B cell (primary cell): ENCODE measurements at regions not wholly inside any gene's neighbourhood (a gene's known extent, or its start where the extent isn't known, plus 50 kb on each side); places are given as distances from the start of the nearest gene placed in this dataset.

Source experiments
- ATAC-seq: fragments of 200-7000 bp; cut with Tn5 transposase; one replicate; pipeline ENCODE4 v1.10.0; 2021; ENCODE audit warnings: low read depth, mild to moderate bottlenecking, moderate number of reproducible peaks, moderate library complexity
- CTCF ChIA-PET: fragments of 350-600 bp; sonication (Branson Sonifier 250); formaldehyde crosslinking; loops from one replicate; lab custom pipeline; 2021; ENCODE audit warnings: antibody characterized with exemption, inconsistent platforms; lab: Charles Lee
- POLR2A ChIA-PET: fragments of 350-600 bp; sonication (Branson Sonifier 250); formaldehyde crosslinking; loops from one replicate; lab custom pipeline; 2021; ENCODE audit warnings: antibody characterized with exemption; lab: Charles Lee
- DNase-seq: peaks from one replicate; pipeline ENCODE4 v3.0.0; 2013
- H2AFZ ChIP-seq: 2 replicates; pipeline ENCODE4 v1.6.1; 2012; ENCODE audit warnings: mild to moderate bottlenecking, low read depth, low read length; ENCODE audit not compliant: insufficient read depth, poor library complexity, severe bottlenecking
- H3K27ac ChIP-seq, 2 donors: 1 replicate in 1 of 2; 2 replicates in 1 of 2; pipeline ENCODE4 v1.5.1; 2012 to 2013; ENCODE audit warnings: low read length in 2 of 2, mild to moderate bottlenecking in 2 of 2, moderate library complexity in 1 of 2
- H3K27me3 ChIP-seq, 4 experiments: fragments of 200-600 bp in 1 of 4; sonication (generic) in 1 of 4; replicated peaks in 1 of 4; 1 replicate in 2 of 4; 2 replicates in 2 of 4; pipeline versions ENCODE4 v1.6.1 to v1.7.0; 2013 to 2016; ENCODE audit warnings: low read length in 3 of 4, mild to moderate bottlenecking in 2 of 4, mixed read lengths in 1 of 4, moderate library complexity in 1 of 4; ENCODE audit not compliant: insufficient read depth in 4 of 4, control insufficient read depth in 3 of 4; ENCODE audit errors: control extremely low read depth in 1 of 4
- H3K36me3 ChIP-seq, 2 experiments: replicated peaks in 1 of 2; 1 replicate in 1 of 2; 2 replicates in 1 of 2; pipeline versions ENCODE4 v1.6.1 to v1.7.1; 2013; ENCODE audit warnings: low read length in 1 of 2; ENCODE audit not compliant: insufficient read depth in 2 of 2, control insufficient read depth in 1 of 2; ENCODE audit errors: control extremely low read depth in 1 of 2, extremely low read depth in 1 of 2
- H3K4me1 ChIP-seq, 2 donors: fragments of 200-600 bp in 1 of 2; sonication (generic) in 1 of 2; 1 replicate in 1 of 2; 2 replicates in 1 of 2; pipeline versions ENCODE4 v1.5.1 to v1.6.1; 2013 to 2017; ENCODE audit warnings: low read length in 2 of 2; ENCODE audit not compliant: control insufficient read depth in 2 of 2, insufficient read depth in 2 of 2
- H3K4me2 ChIP-seq: replicated peaks from 2 replicates; pipeline ENCODE3; 2012; ENCODE audit warnings: mild to moderate bottlenecking, low read depth, low read length; ENCODE audit not compliant: poor library complexity, severe bottlenecking
- H3K4me3 ChIP-seq, 5 experiments: fragments of 200-600 bp in 1 of 5; sonication (generic) in 1 of 5; 1 replicate in 3 of 5; 2 replicates in 2 of 5; pipeline versions ENCODE4 v1.5.1 to v1.7.0; 2011 to 2016; ENCODE audit warnings: low read length in 4 of 5, mild to moderate bottlenecking in 4 of 5, low read depth in 2 of 5, control low read depth in 1 of 5, moderate library complexity in 1 of 5; ENCODE audit not compliant: insufficient read depth in 1 of 5; ENCODE audit errors: control extremely low read depth in 1 of 5, extremely low read depth in 1 of 5
- H3K79me2 ChIP-seq: fragments of 200-600 bp; sonication (generic); one replicate; pipeline ENCODE4 v1.6.0; 2016; ENCODE audit warnings: low read length; ENCODE audit not compliant: control insufficient read depth, insufficient read depth
- H3K9ac ChIP-seq: fragments of 200-600 bp; sonication (generic); 2 replicates; pipeline ENCODE4 v1.6.1; 2017; ENCODE audit warnings: mild to moderate bottlenecking, low read length, moderate library complexity
- H3K9me3 ChIP-seq, 3 donors: one replicate each; pipeline versions ENCODE4 v1.6.1 to v1.7.1; 2013; ENCODE audit warnings: low read length in 2 of 3; ENCODE audit not compliant: control insufficient read depth in 2 of 3, insufficient read depth in 1 of 3; ENCODE audit errors: control extremely low read depth in 1 of 3
- H4K20me1 ChIP-seq: 2 replicates; pipeline ENCODE4 v1.6.0; 2012; ENCODE audit warnings: mild to moderate bottlenecking, low read length; ENCODE audit not compliant: insufficient read depth, control insufficient read depth, poor library complexity, severe bottlenecking
- H3K27ac Mint-ChIP-seq: one replicate; pipeline ENCODE4 v1.8.0; 2021; ENCODE audit warnings: mixed read lengths
- H3K27me3 Mint-ChIP-seq: one replicate; pipeline ENCODE4 v1.8.0; 2021; ENCODE audit warnings: mixed read lengths
- H3K4me1 Mint-ChIP-seq: one replicate; pipeline ENCODE4 v1.8.0; 2021; ENCODE audit warnings: mixed read lengths
- H3K4me3 Mint-ChIP-seq: one replicate; pipeline ENCODE4 v1.8.0; 2021; ENCODE audit warnings: mixed read lengths
- H3K9me3 Mint-ChIP-seq: one replicate; pipeline ENCODE4 v1.8.0; 2022; ENCODE audit warnings: mixed read lengths; ENCODE audit not compliant: insufficient read depth
- EZH2 ChIP-seq: IDR thresholded peaks from 2 replicates; pipeline ENCODE4 v1.6.1; 2012; ENCODE audit warnings: borderline replicate concordance, low read depth, mild to moderate bottlenecking, moderate library complexity, low read length; ENCODE audit not compliant: insufficient read depth, poor library complexity, severe bottlenecking
- WGBS: methylation state at CpG from one replicate; pipeline ENCODE4 v1.1.5; 2013; ENCODE audit warnings: missing lambda C conversion rate; ENCODE audit not compliant: insufficient coverage; 5-methylcytosine and 5-hydroxymethylcytosine counted together
- intact Hi-C: fragments of 100-400 bp; cut with micrococcal nuclease; formaldehyde crosslinking; loops from one replicate; pipeline ENCODE4 v1.10.0; 2022
- TF ChIP-seq, protein P1 (sequence below): fragments of 200-600 bp; IDR thresholded peaks from one replicate; pipeline ENCODE4 v1.8.0; 2022; ENCODE audit warnings: antibody characterized with exemption, mild to moderate bottlenecking

DNA sequence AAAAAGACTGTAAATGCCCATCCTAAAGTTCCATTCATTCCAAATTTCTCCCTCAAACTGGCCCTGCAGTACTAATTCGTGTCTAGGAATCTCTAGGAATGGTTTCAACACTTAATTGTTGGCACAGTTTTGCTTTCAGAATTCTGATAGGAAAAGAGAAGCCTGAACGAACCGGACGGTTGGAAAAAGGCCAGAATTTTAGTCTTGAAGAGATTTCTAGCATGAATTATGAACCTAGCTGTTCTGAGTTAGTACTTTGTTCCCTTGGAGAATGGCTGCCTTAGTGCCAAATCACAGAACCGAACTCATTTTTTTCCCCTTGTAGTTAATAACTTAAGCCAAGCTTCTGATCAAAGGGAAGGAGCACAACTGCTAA, 262.6 kb downstream of the ADAMTS20 start:
- H3K36me3 ChIP-seq: no peaks in the 10 kb centered on the region
- intact Hi-C loops: no loop called here
- ATAC-seq (no peak), DNase-seq (no peak)
- H2AFZ ChIP-seq: no peak overlapping the region
- Mint-ChIP-seq H3K4me1 (no peaks in the 10 kb centered on the region), H3K27me3 (peaks cover 8% of the 10 kb centered on the region), H3K4me3 (no peak overlapping the region), H3K27ac (no peak overlapping the region), H3K9me3 (no peaks in the 10 kb centered on the region)
- no peaks in the 10 kb centered on the region for H3K4me1 ChIP-seq
- no peak overlapping the region for H3K27ac ChIP-seq
- no peaks in the 10 kb centered on the region for H4K20me1 ChIP-seq
- no peak overlapping the region for H3K4me2 ChIP-seq
- no peak overlapping the region for H3K9ac ChIP-seq
- no peaks in the 10 kb centered on the region for H3K79me2 ChIP-seq
- ChIA-PET CTCF (interaction anchor here (1.2 kb wide), 1 partner anchor 9 kb away, joined by 3 read pairs; no protein-coding TSS in a partner anchor), POLR2A (no interaction called here)
- no peaks in the 10 kb centered on the region for H3K27me3 ChIP-seq
- no peaks in the 10 kb centered on the region for H3K9me3 ChIP-seq
- H3K4me3 ChIP-seq: no peak overlapping the region
- no peak for TF ChIP-seq EZH2
- TF ChIP-seq, protein P1, sequence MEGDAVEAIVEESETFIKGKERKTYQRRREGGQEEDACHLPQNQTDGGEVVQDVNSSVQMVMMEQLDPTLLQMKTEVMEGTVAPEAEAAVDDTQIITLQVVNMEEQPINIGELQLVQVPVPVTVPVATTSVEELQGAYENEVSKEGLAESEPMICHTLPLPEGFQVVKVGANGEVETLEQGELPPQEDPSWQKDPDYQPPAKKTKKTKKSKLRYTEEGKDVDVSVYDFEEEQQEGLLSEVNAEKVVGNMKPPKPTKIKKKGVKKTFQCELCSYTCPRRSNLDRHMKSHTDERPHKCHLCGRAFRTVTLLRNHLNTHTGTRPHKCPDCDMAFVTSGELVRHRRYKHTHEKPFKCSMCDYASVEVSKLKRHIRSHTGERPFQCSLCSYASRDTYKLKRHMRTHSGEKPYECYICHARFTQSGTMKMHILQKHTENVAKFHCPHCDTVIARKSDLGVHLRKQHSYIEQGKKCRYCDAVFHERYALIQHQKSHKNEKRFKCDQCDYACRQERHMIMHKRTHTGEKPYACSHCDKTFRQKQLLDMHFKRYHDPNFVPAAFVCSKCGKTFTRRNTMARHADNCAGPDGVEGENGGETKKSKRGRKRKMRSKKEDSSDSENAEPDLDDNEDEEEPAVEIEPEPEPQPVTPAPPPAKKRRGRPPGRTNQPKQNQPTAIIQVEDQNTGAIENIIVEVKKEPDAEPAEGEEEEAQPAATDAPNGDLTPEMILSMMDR: no peak
- WGBS: 80% methylated on average over 5 of the region's 5 CpGs

DNA sequence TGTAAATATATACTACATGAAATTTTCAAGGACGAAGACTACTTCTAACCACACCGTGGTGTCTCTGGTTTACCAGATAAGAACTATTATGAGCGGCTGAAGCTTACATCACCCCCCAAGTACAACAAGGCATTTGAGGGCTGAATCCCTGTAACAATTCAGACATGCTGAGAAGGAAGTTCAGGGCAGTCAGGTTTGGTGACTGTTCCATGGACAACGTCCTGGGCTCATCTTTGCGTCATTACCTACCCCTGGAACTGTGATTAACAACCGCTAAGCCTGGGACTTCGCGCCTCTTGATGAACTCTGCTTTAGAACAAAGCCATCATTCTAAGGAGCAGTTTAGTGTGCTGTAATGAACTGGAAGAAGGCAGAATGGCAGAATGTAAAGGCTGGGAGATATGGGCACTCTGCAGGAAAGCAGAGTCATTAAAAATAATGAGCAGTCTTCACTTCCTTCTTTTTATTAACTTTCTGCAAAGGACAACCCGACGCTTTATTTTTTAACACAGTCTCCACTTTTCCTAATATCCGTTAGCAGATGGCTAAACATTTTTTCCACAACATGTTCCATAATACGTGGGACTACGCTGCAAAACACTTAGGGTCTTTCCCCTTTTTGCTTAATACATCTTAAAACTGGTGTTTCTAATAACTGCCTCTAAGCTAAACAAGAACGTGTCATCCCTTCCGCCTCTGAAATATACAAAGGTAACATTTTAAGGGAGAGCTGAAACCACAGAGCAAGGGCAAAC, 263.2 kb downstream of the ADAMTS20 start:
- intact Hi-C loops: no loop called here
- CTCF ChIA-PET: interaction anchor here (1.2 kb wide), 1 partner anchor 8 kb away, joined by 3 read pairs; no protein-coding TSS in a partner anchor

More for the DNA sequence above, 263.2 kb downstream of the ADAMTS20 start:
- 75% methylated on average over 6 of the region's 15 CpGs for WGBS
- H3K27me3 Mint-ChIP-seq: peaks cover 8% of the 10 kb centered on the region
- H3K9ac ChIP-seq: no peak overlapping the region
- no peaks in the 10 kb centered on the region for H3K9me3 ChIP-seq
- POLR2A ChIA-PET: no interaction called here
- no peak overlapping the region for H3K4me3 Mint-ChIP-seq
- DNase-seq: no peak
- no peaks in the 10 kb centered on the region for H3K4me1 Mint-ChIP-seq
- H3K27ac ChIP-seq: no peak overlapping the region
- H3K4me3 ChIP-seq: no peak overlapping the region
- ATAC-seq: no peak
- TF ChIP-seq EZH2: no peak
- no peaks in the 10 kb centered on the region for H4K20me1 ChIP-seq
- H3K79me2 ChIP-seq: no peaks in the 10 kb centered on the region
- H2AFZ ChIP-seq: no peak overlapping the region
- H3K36me3 ChIP-seq: no peaks in the 10 kb centered on the region
- no peaks in the 10 kb centered on the region for H3K4me1 ChIP-seq
- H3K9me3 Mint-ChIP-seq: no peaks in the 10 kb centered on the region
- no peak overlapping the region for H3K27ac Mint-ChIP-seq
- no peak overlapping the region for H3K4me2 ChIP-seq
- no peaks in the 10 kb centered on the region for H3K27me3 ChIP-seq
